B cell (primary cell): ENCODE measurements at regions not wholly inside any gene's neighbourhood (a gene's known extent, or its start where the extent isn't known, plus 50 kb on each side); places are given as distances from the start of the nearest gene placed in this dataset.

ENCODE experiments used
- CTCF ChIP-seq: fragments of 200-600 bp; IDR thresholded peaks from one replicate; pipeline ENCODE4 v1.8.0; 2022; ENCODE audit warnings: antibody characterized with exemption, mild to moderate bottlenecking
- EZH2 ChIP-seq: IDR thresholded peaks from 2 replicates; pipeline ENCODE4 v1.6.1; 2012; ENCODE audit warnings: borderline replicate concordance, low read depth, mild to moderate bottlenecking, moderate library complexity, low read length; ENCODE audit not compliant: insufficient read depth, poor library complexity, severe bottlenecking

GRCh38 chr12:25838007-25838406 is 120.5 kb upstream of the RASSF8 start:
- TF ChIP-seq CTCF (no peak), EZH2 (no peak)
